BJ (cell line): ENCODE measurements at regions not wholly inside any gene's neighbourhood (a gene's known extent, or its start where the extent isn't known, plus 50 kb on each side); places are given as distances from the start of the nearest gene placed in this dataset.

Experiments used
- CTCF ChIA-PET: fragments of 350-600 bp; formaldehyde crosslinking; extraction: SDS; loops from one replicate; lab custom pipeline; 2021; ENCODE audit warnings: antibody characterized with exemption, inconsistent platforms; lab: Yijun Ruan, JAX
- POLR2A ChIA-PET: fragments of 300-600 bp; sonication (Branson Sonifier 250); formaldehyde crosslinking; extraction: SDS; loops from one replicate; lab custom pipeline; 2021; ENCODE audit warnings: antibody characterized with exemption; lab: Charles Lee
- DNase-seq: peaks from one replicate; pipeline ENCODE4 v3.0.0-alpha.2; 2011; ENCODE audit warnings: low read depth
- H3K27me3 ChIP-seq: 2 replicates; pipeline ENCODE4 v1.6.0; 2011; ENCODE audit warnings: low read length; ENCODE audit not compliant: control insufficient read depth, insufficient read depth
- H3K36me3 ChIP-seq: 2 replicates; pipeline ENCODE4 v1.5.1; 2011; ENCODE audit warnings: low read length; ENCODE audit not compliant: control insufficient read depth, insufficient read depth
- H3K4me3 ChIP-seq: 2 replicates; pipeline ENCODE4 v1.5.1; 2011; ENCODE audit warnings: low read depth, mild to moderate bottlenecking, control low read depth, low read length
- CTCF ChIP-seq: IDR thresholded peaks from 2 replicates; pipeline ENCODE4 v1.5.1; 2011; ENCODE audit warnings: low read depth, mild to moderate bottlenecking, control low read depth, inconsistent platforms, low read length, moderate library complexity; ENCODE audit not compliant: insufficient read depth

- POLR2A ChIA-PET: no interaction called here
- H3K27me3 ChIP-seq: no peaks in the 10 kb centered on the region
- TF ChIP-seq CTCF: no peak
- H3K4me3 ChIP-seq: no peak overlapping the region
- no peak for DNase-seq
- H3K36me3 ChIP-seq: no peaks in the 10 kb centered on the region
- CTCF ChIA-PET: no interaction called here
Observed at GRCh38 chr4:175143116-175143515, 225.0 kb downstream of the ADAM29 start.

GRCh38 chr4:175146799-175147198 is 228.6 kb downstream of the ADAM29 start:
- H3K4me3 ChIP-seq: no peak overlapping the region
- ChIA-PET POLR2A (no interaction called here), CTCF (no interaction called here)
- no peaks in the 10 kb centered on the region for H3K36me3 ChIP-seq
- DNase-seq: no peak
- H3K27me3 ChIP-seq: no peaks in the 10 kb centered on the region
- no peak for TF ChIP-seq CTCF

GRCh38 chr4:175147233-175147632 is 229.1 kb downstream of the ADAM29 start:
- POLR2A ChIA-PET: no interaction called here
- no peak for TF ChIP-seq CTCF
- Histone ChIP-seq H3K27me3 (no peaks in the 10 kb centered on the region), H3K4me3 (no peak overlapping the region), H3K36me3 (no peaks in the 10 kb centered on the region)
- CTCF ChIA-PET: no interaction called here
- DNase-seq: no peak

GRCh38 chr4:175166020-175166419 is 247.9 kb downstream of the ADAM29 start:
- H3K36me3 ChIP-seq: no peaks in the 10 kb centered on the region
- ChIA-PET POLR2A (no interaction called here), CTCF (interaction anchor here (0.7 kb wide), 1 partner anchor 8 kb away, joined by 3 read pairs; no protein-coding TSS in a partner anchor)
- TF ChIP-seq CTCF: no peak
- DNase-seq: no peak
- no peak overlapping the region for H3K4me3 ChIP-seq
- H3K27me3 ChIP-seq: no peaks in the 10 kb centered on the region

- no peak for DNase-seq
- TF ChIP-seq CTCF: no peak
- H3K27me3 ChIP-seq: no peaks in the 10 kb centered on the region
- H3K36me3 ChIP-seq: no peaks in the 10 kb centered on the region
- POLR2A ChIA-PET: no interaction called here
- CTCF ChIA-PET: no interaction called here
- no peak overlapping the region for H3K4me3 ChIP-seq
Observed at GRCh38 chr4:175176710-175177109, 258.6 kb downstream of the ADAM29 start.
